ENCODE measurements at regions not wholly inside any gene's neighbourhood (a gene's known extent, or its start where the extent isn't known, plus 50 kb on each side); places are given as distances from the start of the nearest gene placed in this dataset.
"Not testable (repeated sequence)": the region's sequence is repeated elsewhere in the genome, so short reads cannot be mapped to it uniquely, and the experiment has no call there.

- Histone ChIP-seq H3K9me3 (ENCODE audit: control insufficient read depth, insufficient read depth, low read depth, low read length) (no peaks in the 10 kb centered on the region), H3K36me3 (ENCODE audit: control insufficient read depth, insufficient read depth, low read length) (no peaks in the 10 kb centered on the region), H3K4me1 (ENCODE audit: control insufficient read depth, insufficient read depth, low read length) (no peaks in the 10 kb centered on the region), H3K27me3 (ENCODE audit: control insufficient read depth, insufficient read depth, low read length) (no peaks in the 10 kb centered on the region), H3K4me3 (ENCODE audit: low read depth in 2 of 2, low read length in 2 of 2) (no peak overlapping the region), H3K27ac (ENCODE audit: low read length) (no peak overlapping the region)
- in situ Hi-C loops (cut with HindIII; ENCODE audit: low pct_unique_long_range_greater_than_20kb, low sequenced_read_pairs) (no loop called here), intact Hi-C loops (cut with micrococcal nuclease; ENCODE audit: unreplicated experiment) (no loop called here)
- ChIA-PET CTCF (no interaction called here), POLR2A (no interaction called here)
- TF ChIP-seq, protein P1, sequence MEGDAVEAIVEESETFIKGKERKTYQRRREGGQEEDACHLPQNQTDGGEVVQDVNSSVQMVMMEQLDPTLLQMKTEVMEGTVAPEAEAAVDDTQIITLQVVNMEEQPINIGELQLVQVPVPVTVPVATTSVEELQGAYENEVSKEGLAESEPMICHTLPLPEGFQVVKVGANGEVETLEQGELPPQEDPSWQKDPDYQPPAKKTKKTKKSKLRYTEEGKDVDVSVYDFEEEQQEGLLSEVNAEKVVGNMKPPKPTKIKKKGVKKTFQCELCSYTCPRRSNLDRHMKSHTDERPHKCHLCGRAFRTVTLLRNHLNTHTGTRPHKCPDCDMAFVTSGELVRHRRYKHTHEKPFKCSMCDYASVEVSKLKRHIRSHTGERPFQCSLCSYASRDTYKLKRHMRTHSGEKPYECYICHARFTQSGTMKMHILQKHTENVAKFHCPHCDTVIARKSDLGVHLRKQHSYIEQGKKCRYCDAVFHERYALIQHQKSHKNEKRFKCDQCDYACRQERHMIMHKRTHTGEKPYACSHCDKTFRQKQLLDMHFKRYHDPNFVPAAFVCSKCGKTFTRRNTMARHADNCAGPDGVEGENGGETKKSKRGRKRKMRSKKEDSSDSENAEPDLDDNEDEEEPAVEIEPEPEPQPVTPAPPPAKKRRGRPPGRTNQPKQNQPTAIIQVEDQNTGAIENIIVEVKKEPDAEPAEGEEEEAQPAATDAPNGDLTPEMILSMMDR (IDR thresholded peaks at IDR 0.05) = no peak
- TF ChIP-seq, protein P2, sequence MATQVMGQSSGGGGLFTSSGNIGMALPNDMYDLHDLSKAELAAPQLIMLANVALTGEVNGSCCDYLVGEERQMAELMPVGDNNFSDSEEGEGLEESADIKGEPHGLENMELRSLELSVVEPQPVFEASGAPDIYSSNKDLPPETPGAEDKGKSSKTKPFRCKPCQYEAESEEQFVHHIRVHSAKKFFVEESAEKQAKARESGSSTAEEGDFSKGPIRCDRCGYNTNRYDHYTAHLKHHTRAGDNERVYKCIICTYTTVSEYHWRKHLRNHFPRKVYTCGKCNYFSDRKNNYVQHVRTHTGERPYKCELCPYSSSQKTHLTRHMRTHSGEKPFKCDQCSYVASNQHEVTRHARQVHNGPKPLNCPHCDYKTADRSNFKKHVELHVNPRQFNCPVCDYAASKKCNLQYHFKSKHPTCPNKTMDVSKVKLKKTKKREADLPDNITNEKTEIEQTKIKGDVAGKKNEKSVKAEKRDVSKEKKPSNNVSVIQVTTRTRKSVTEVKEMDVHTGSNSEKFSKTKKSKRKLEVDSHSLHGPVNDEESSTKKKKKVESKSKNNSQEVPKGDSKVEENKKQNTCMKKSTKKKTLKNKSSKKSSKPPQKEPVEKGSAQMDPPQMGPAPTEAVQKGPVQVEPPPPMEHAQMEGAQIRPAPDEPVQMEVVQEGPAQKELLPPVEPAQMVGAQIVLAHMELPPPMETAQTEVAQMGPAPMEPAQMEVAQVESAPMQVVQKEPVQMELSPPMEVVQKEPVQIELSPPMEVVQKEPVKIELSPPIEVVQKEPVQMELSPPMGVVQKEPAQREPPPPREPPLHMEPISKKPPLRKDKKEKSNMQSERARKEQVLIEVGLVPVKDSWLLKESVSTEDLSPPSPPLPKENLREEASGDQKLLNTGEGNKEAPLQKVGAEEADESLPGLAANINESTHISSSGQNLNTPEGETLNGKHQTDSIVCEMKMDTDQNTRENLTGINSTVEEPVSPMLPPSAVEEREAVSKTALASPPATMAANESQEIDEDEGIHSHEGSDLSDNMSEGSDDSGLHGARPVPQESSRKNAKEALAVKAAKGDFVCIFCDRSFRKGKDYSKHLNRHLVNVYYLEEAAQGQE (IDR thresholded peaks at IDR 0.05; ENCODE audit: insufficient read depth in 1 of 2, low read depth in 2 of 2, low read length in 1 of 2) = no peak
- TF ChIP-seq POLR2AphosphoS5 (IDR thresholded peaks at IDR 0.05; ENCODE audit: low read depth, low read length) (no peak), SIN3A (IDR thresholded peaks at IDR 0.05; ENCODE audit: borderline replicate concordance, insufficient read depth, low read depth, low read length) (no peak), TCF7L2 (IDR thresholded peaks at IDR 0.05; ENCODE audit: low read depth, low read length) (no peak)
- no TSS peak for BruUV-seq (replicated peaks)
- no peak for ATAC-seq
- DNase-seq (ENCODE audit: low read depth, low spot score) = no peak
These were observed 224.8 kb upstream of the VLDLR start for GRCh38 chr9:2396622-2397285.

DNA sequence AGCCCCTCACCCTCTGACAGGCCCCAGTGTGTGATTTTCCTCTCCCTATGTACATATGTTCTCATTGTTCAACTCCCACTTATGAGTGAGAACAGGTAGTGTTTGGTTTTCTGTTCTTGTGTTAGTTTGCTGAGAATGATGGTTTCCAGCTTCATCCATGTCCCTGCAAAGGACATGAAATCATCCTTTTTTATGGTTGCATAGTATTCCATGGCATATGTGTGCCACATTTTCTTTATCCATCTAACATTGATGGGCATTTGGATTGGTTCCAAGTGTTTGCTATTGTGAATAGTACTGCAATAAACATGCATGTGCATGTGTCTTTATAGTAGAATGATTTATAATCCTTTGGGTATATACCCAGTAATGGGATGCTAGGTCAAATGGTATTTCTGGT is 223.7 kb upstream of the VLDLR start:
- H3K4me1 ChIP-seq (ENCODE audit: control insufficient read depth, insufficient read depth, low read length); H3K27ac ChIP-seq (ENCODE audit: low read length); DNase-seq (ENCODE audit: low read depth, low spot score); in situ Hi-C loops (cut with HindIII; ENCODE audit: low pct_unique_long_range_greater_than_20kb, low sequenced_read_pairs); H3K9me3 ChIP-seq (ENCODE audit: control insufficient read depth, insufficient read depth, low read depth, low read length); POLR2A ChIA-PET; H3K4me3 ChIP-seq (ENCODE audit: low read depth in 2 of 2, low read length in 2 of 2); H3K36me3 ChIP-seq (ENCODE audit: control insufficient read depth, insufficient read depth, low read length); CTCF ChIA-PET; H3K27me3 ChIP-seq (ENCODE audit: control insufficient read depth, insufficient read depth, low read length); ATAC-seq; BruUV-seq (replicated peaks); intact Hi-C loops (cut with micrococcal nuclease; ENCODE audit: unreplicated experiment): not testable (repeated sequence)

- intact Hi-C loops (cut with micrococcal nuclease; ENCODE audit: unreplicated experiment) = not testable (repeated sequence)
These were observed 219.8 kb upstream of the VLDLR start for GRCh38 chr9:2401746-2402145.

More at GRCh38 chr9:2401746-2402145, 219.8 kb upstream of the VLDLR start:
- POLR2A ChIA-PET; H3K4me3 ChIP-seq (ENCODE audit: low read depth in 2 of 2, low read length in 2 of 2); H3K36me3 ChIP-seq (ENCODE audit: control insufficient read depth, insufficient read depth, low read length); in situ Hi-C loops (cut with HindIII; ENCODE audit: low pct_unique_long_range_greater_than_20kb, low sequenced_read_pairs); BruUV-seq (replicated peaks); H3K27ac ChIP-seq (ENCODE audit: low read length); CTCF ChIA-PET; ATAC-seq; H3K27me3 ChIP-seq (ENCODE audit: control insufficient read depth, insufficient read depth, low read length); DNase-seq (ENCODE audit: low read depth, low spot score); H3K4me1 ChIP-seq (ENCODE audit: control insufficient read depth, insufficient read depth, low read length); H3K9me3 ChIP-seq (ENCODE audit: control insufficient read depth, insufficient read depth, low read depth, low read length): not testable (repeated sequence)

Measured in Panc1 (cell line).